H9 (cell line): ENCODE measurements at regions not wholly inside any gene's neighbourhood (a gene's known extent, or its start where the extent isn't known, plus 50 kb on each side); places are given as distances from the start of the nearest gene placed in this dataset.
"Not testable (repeated sequence)": the region's sequence is repeated elsewhere in the genome, so short reads cannot be mapped to it uniquely, and the experiment has no call there.

ENCODE experiments used
- DNase-seq: peaks from one replicate; pipeline ENCODE4 v3.0.0-alpha.2; 2017
- H2AFZ ChIP-seq: one replicate; pipeline ENCODE4 v1.6.1; 2013; ENCODE audit warnings: mild to moderate bottlenecking, low read length, control low read depth, moderate library complexity
- H2AK5ac ChIP-seq: 2 replicates; pipeline ENCODE4 v1.6.1; 2013; ENCODE audit warnings: low read length, control low read depth, mixed read lengths; ENCODE audit not compliant: insufficient read length
- H2BK120ac ChIP-seq: one replicate; pipeline ENCODE4 v1.6.1; 2013; ENCODE audit warnings: low read depth, mild to moderate bottlenecking, low read length, control low read depth, inconsistent platforms; ENCODE audit not compliant: poor library complexity, severe bottlenecking
- H2BK12ac ChIP-seq: 2 replicates; pipeline ENCODE4 v1.6.1; 2013; ENCODE audit warnings: low read length, control low read depth, mixed read lengths, low read depth; ENCODE audit not compliant: insufficient read length
- H2BK15ac ChIP-seq: 2 replicates; pipeline ENCODE4 v1.6.1; 2013; ENCODE audit warnings: low read depth, low read length, control low read depth
- H2BK20ac ChIP-seq: one replicate; pipeline ENCODE4 v1.6.1; 2013; ENCODE audit warnings: low read depth, mild to moderate bottlenecking, low read length, control low read depth, inconsistent platforms; ENCODE audit not compliant: poor library complexity, severe bottlenecking
- H2BK5ac ChIP-seq: 2 replicates; pipeline ENCODE4 v1.6.1; 2013; ENCODE audit warnings: low read length, control low read depth, mixed read lengths; ENCODE audit not compliant: insufficient read length
- H3K14ac ChIP-seq: 2 replicates; pipeline ENCODE4 v1.6.1; 2013; ENCODE audit warnings: low read length, control low read depth; ENCODE audit not compliant: insufficient read depth
- H3K18ac ChIP-seq: 2 replicates; pipeline ENCODE4 v1.6.1; 2013; ENCODE audit warnings: low read depth, mild to moderate bottlenecking, mixed read lengths, low read length, control low read depth; ENCODE audit not compliant: insufficient read length
- H3K23ac ChIP-seq: 2 replicates; pipeline ENCODE4 v1.6.1; 2013; ENCODE audit warnings: low read length, control low read depth, mixed read lengths, low read depth; ENCODE audit not compliant: insufficient read length
- H3K23me2 ChIP-seq: 2 replicates; pipeline ENCODE4 v1.6.1; 2013; ENCODE audit warnings: low read depth, mild to moderate bottlenecking, mixed read lengths, low read length, control low read depth; ENCODE audit not compliant: insufficient read length, poor library complexity, severe bottlenecking
- H3K27ac ChIP-seq: 2 replicates; pipeline ENCODE4 v1.5.1; 2013; ENCODE audit warnings: low read length, control low read depth, mixed read lengths, low read depth; ENCODE audit not compliant: insufficient read length
- H3K27me3 ChIP-seq: 2 replicates; pipeline ENCODE4 v1.6.1; 2013; ENCODE audit warnings: low read length, control low read depth, inconsistent platforms; ENCODE audit not compliant: insufficient read depth
- H3K4ac ChIP-seq: 2 replicates; pipeline ENCODE4 v1.6.1; 2013; ENCODE audit warnings: low read depth, mild to moderate bottlenecking, control low read depth, inconsistent platforms, low read length, moderate library complexity
- H3K4me1 ChIP-seq: 2 replicates; pipeline ENCODE4 v1.6.1; 2013; ENCODE audit warnings: low read length, control low read depth, inconsistent platforms; ENCODE audit not compliant: insufficient read depth
- H3K4me2 ChIP-seq: 2 replicates; pipeline ENCODE4 v1.6.1; 2013; ENCODE audit warnings: low read length, control low read depth, mixed read lengths; ENCODE audit not compliant: insufficient read length, insufficient read depth
- H3K56ac ChIP-seq: 2 replicates; pipeline ENCODE4 v1.6.1; 2013; ENCODE audit warnings: low read depth, mild to moderate bottlenecking, mixed read lengths, low read length, control low read depth; ENCODE audit not compliant: insufficient read length
- H3K79me1 ChIP-seq: 2 replicates; pipeline ENCODE4 v1.6.1; 2013; ENCODE audit warnings: low read depth, mild to moderate bottlenecking, moderate library complexity, low read length, control low read depth, inconsistent platforms; ENCODE audit not compliant: insufficient read depth, poor library complexity, severe bottlenecking
- H3K79me2 ChIP-seq: 2 replicates; pipeline ENCODE4 v1.6.1; 2013; ENCODE audit warnings: low read length, control low read depth, inconsistent platforms; ENCODE audit not compliant: insufficient read depth
- H3K9ac ChIP-seq: 2 replicates; pipeline ENCODE4 v1.6.1; 2013; ENCODE audit warnings: low read length, control low read depth, mixed read lengths; ENCODE audit not compliant: insufficient read length; ENCODE audit errors: extremely low read depth
- H3K9me3 ChIP-seq: one replicate; pipeline ENCODE4 v1.6.1; 2013; ENCODE audit warnings: low read depth, low read length, inconsistent platforms; ENCODE audit not compliant: control insufficient read depth
- H3T11ph ChIP-seq: one replicate; pipeline ENCODE4 v1.6.1; 2013; ENCODE audit warnings: mild to moderate bottlenecking, low read length, control low read depth, inconsistent platforms
- H4K20me1 ChIP-seq: one replicate; pipeline ENCODE4 v1.6.1; 2013; ENCODE audit not compliant: control insufficient read depth, insufficient read length, insufficient read depth
- H4K5ac ChIP-seq: 2 replicates; pipeline ENCODE4 v1.6.1; 2013; ENCODE audit warnings: low read depth, mild to moderate bottlenecking, mixed read lengths, low read length, control low read depth; ENCODE audit not compliant: insufficient read length
- H4K8ac ChIP-seq: replicated peaks from 2 replicates; pipeline ENCODE4 v1.6.1; 2013; ENCODE audit warnings: low read length, control low read depth, mixed read lengths, low read depth; ENCODE audit not compliant: insufficient read length
- H4K91ac ChIP-seq: 2 replicates; pipeline ENCODE4 v1.6.1; 2013; ENCODE audit warnings: low read depth, mild to moderate bottlenecking, moderate library complexity, mixed read lengths, low read length, control low read depth; ENCODE audit not compliant: insufficient read length
- H3K27ac Mint-ChIP-seq, 3 experiments: 2 replicates in 2 of 3; 3 replicates in 1 of 3; pipeline ENCODE4 v1.8.0; 2020 to 2021; ENCODE audit warnings: mixed read lengths in 3 of 3, mild to moderate bottlenecking in 1 of 3, moderate library complexity in 1 of 3
- H3K27me3 Mint-ChIP-seq: 2 replicates; pipeline ENCODE4 v1.8.0; 2021; ENCODE audit warnings: low read depth, mild to moderate bottlenecking, moderate library complexity, mixed read lengths
- H3K36me3 Mint-ChIP-seq, 3 experiments: 2 replicates in 2 of 3; 3 replicates in 1 of 3; pipeline ENCODE4 v1.8.0; 2020 to 2021; ENCODE audit warnings: low read depth in 3 of 3, mixed read lengths in 3 of 3; ENCODE audit not compliant: insufficient read depth in 1 of 3
- H3K4me1 Mint-ChIP-seq, 2 experiments: 2 replicates each; pipeline ENCODE4 v1.8.0; 2020; ENCODE audit warnings: mixed read lengths in 2 of 2
- H3K4me3 Mint-ChIP-seq, 2 experiments: 2 replicates in 1 of 2; 3 replicates in 1 of 2; pipeline ENCODE4 v1.8.0; 2020 to 2021; ENCODE audit warnings: mild to moderate bottlenecking in 2 of 2, mixed read lengths in 2 of 2, moderate library complexity in 1 of 2
- H3K9me3 Mint-ChIP-seq, 2 experiments: 2 replicates in 1 of 2; 3 replicates in 1 of 2; pipeline ENCODE4 v1.8.0; 2020; ENCODE audit warnings: mild to moderate bottlenecking in 2 of 2, mixed read lengths in 2 of 2, moderate library complexity in 1 of 2
- CTCF ChIP-seq: fragments of 200-600 bp; sonication (generic); conservative IDR thresholded peaks from 3 replicates; pipeline ENCODE4 v1.8.0; 2021; ENCODE audit warnings: antibody characterized with exemption, mild to moderate bottlenecking
- WGBS: extraction: QIAGEN DNeasy Blood & Tissue Kit; methylation state at CpG from one replicate; pipeline ENCODE4 v1.1.7; 2013; ENCODE audit warnings: missing lambda C conversion rate, low lambda C conversion rate, mixed read lengths; ENCODE audit not compliant: insufficient read length; ENCODE audit errors: extremely low coverage; 5-methylcytosine and 5-hydroxymethylcytosine counted together

DNA sequence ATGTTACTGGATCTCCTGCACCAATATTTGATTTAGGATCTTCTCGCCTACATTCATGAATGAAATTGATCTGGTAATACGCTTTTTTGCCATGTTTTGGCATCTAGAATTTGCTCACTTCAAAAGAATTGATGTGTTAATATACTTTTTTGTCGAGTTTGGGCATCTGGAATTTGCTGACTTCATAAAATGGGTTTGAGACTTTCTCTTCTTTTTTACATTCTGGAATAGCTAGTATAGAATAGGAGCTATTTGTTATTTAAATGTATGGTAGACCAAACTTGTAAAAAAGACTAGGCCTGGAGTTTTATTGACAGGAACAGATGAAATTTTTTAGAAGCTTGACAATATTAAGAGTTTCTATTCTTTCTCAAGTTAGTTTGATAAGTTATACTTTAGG, 404.9 kb upstream of the TENM3 start:
- Histone ChIP-seq H2BK120ac (no peak overlapping the region), H2AFZ (no peak overlapping the region), H3K9me3 (no peaks in the 10 kb centered on the region), H3T11ph (no peak overlapping the region), H4K8ac (no peak overlapping the region), H4K20me1 (no peaks in the 10 kb centered on the region), H3K4me2 (no peak overlapping the region), H3K4me1 (no peaks in the 10 kb centered on the region), H3K14ac (no peak overlapping the region), H3K4ac (no peak overlapping the region), H3K27ac (no peak overlapping the region), H3K18ac (no peak overlapping the region), H2BK5ac (no peak overlapping the region), H4K91ac (no peak overlapping the region), H3K27me3 (no peaks in the 10 kb centered on the region), H2BK20ac (no peak overlapping the region), H4K5ac (no peak overlapping the region), H3K56ac (no peak overlapping the region), H3K79me2 (no peaks in the 10 kb centered on the region), H3K79me1 (no peaks in the 10 kb centered on the region), H2BK12ac (no peak overlapping the region), H2AK5ac (no peak overlapping the region), H3K23ac (no peak overlapping the region), H3K9ac (no peak overlapping the region), H3K23me2 (no peaks in the 10 kb centered on the region), H2BK15ac (no peak overlapping the region)
- no peak for DNase-seq
- H3K27ac Mint-ChIP-seq, result no peak overlapping the region
- H3K9me3 Mint-ChIP-seq, result peaks cover 0 to 5% of the 10 kb centered on the region in 2 experiments; a peak in 4 of 5 replicates
- no CpG with 5 or more reads among the region's 3 CpGs for WGBS
- no peak for TF ChIP-seq CTCF
- H3K4me1 Mint-ChIP-seq, result 0 out of 4 replicates have a peak, but pooled peaks cover 0 to 2% of the 10 kb centered on the region in 2 experiments
- H3K36me3 Mint-ChIP-seq, result peaks cover 0 to 4% (median 0%) of the 10 kb centered on the region in 3 experiments; a peak in 1 of 7 replicates
- H3K4me3 Mint-ChIP-seq, result no peak overlapping the region
- H3K27me3 Mint-ChIP-seq, result no peaks in the 10 kb centered on the region

GRCh38 chr4:181843797-181844196, 399.4 kb upstream of the TENM3 start:
- H3K27me3 Mint-ChIP-seq, H3K4me2 ChIP-seq, H3K4ac ChIP-seq, H2AFZ ChIP-seq, H3K79me2 ChIP-seq, H3T11ph ChIP-seq, H3K4me1 ChIP-seq, H3K27ac ChIP-seq, H3K27ac Mint-ChIP-seq, H3K23me2 ChIP-seq, H4K5ac ChIP-seq, H3K4me3 Mint-ChIP-seq, H3K23ac ChIP-seq, H3K27me3 ChIP-seq, H3K4me1 Mint-ChIP-seq, H3K18ac ChIP-seq, H4K8ac ChIP-seq, H2BK5ac ChIP-seq, H2BK15ac ChIP-seq, H4K20me1 ChIP-seq, H2BK12ac ChIP-seq, H3K9me3 Mint-ChIP-seq, H3K56ac ChIP-seq, DNase-seq, H3K9me3 ChIP-seq, H3K9ac ChIP-seq, H2AK5ac ChIP-seq, H3K79me1 ChIP-seq, H2BK120ac ChIP-seq, H3K14ac ChIP-seq, H4K91ac ChIP-seq, H2BK20ac ChIP-seq, H3K36me3 Mint-ChIP-seq: not testable (repeated sequence)
- WGBS, result no CpG with 5 or more reads among the region's 14 CpGs
